HG03175 (cell line): ENCODE measurements at regions not wholly inside any gene's neighbourhood (a gene's known extent, or its start where the extent isn't known, plus 50 kb on each side); places are given as distances from the start of the nearest gene placed in this dataset.
"Not testable (repeated sequence)": the region's sequence is repeated elsewhere in the genome, so short reads cannot be mapped to it uniquely, and the experiment has no call there.

Experiments
- ATAC-seq: cut with Tn5 transposase; IDR thresholded peaks from one replicate; pipeline ENCODE4 v1.9.1; 2021; ENCODE audit warnings: mild to moderate bottlenecking, moderate library complexity; ENCODE audit not compliant: unreplicated experiment

DNA sequence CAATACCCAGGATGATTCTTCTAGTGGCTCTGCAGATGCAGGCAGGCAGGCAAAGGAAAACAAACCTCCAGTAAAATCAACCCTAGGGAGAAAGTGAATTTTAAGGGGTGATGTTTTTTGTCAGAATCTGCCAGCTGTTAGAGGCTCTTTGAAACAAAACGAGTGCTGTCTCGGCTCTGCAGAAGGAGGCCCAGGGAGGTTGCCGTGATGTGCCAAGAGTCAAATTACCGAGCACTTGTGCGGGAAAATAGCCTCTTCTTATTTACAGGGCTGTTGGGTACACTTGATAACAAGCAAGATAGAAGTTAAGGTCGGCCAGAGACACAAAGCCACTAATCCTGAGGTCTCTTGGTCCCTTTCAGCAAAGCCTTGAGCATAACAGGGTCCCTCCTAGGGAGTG, 68.9 kb upstream of the EEF2KMT start:
- no peak for ATAC-seq

- ATAC-seq, result not testable (repeated sequence)
These were observed 67.8 kb upstream of the EEF2KMT start for GRCh38 chr16:5165429-5165828.

DNA sequence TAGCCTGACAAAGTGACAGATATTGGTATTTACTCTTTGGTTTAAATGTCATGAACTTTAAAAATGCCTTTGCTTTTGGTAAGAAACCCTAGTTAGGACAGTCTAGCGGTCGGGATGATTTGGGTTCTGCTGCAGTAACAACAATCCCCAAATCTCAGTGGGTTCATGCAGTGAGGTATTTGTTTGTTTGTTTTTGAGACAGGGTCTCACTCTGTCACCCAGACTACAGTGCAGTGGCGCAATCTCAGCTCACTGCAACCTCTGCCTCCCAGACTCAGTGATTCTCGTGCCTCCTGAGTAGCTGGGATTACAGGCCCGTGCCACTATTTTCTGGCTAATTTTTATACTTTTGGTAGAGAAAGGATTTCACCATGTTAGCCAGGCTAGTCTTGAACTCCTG, 65.2 kb upstream of the EEF2KMT start:
- not testable (repeated sequence) for ATAC-seq

GRCh38 chr16:5161888-5162287, 64.3 kb upstream of the EEF2KMT start:
- ATAC-seq, result not testable (repeated sequence)

- not testable (repeated sequence) for ATAC-seq
These were observed 62.4 kb upstream of the EEF2KMT start for GRCh38 chr16:5160010-5160409.

- ATAC-seq, result not testable (repeated sequence)
These were observed 61.9 kb upstream of the EEF2KMT start for GRCh38 chr16:5159537-5159936.

DNA sequence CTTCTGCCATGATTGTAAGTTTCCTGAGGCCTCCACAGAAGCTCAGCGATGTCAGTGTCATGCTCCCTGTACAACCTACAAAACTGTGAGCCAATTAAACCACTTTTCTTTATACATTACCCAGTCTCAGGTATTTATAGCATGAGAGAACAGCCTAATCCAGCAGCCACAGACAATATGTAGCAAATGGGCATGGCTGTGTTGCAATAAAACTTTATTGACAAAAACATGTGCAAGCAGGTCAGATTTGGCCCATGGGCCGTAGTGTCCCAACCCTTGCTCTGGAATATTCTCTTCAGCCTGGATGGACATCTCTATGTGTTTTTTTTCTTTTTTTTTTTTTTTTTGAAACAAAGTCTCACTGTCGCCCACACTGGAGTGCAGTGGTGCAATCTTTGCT, 60.9 kb upstream of the EEF2KMT start:
- no peak for ATAC-seq

GRCh38 chr16:5156486-5156885, 58.9 kb upstream of the EEF2KMT start:
- not testable (repeated sequence) for ATAC-seq

- not testable (repeated sequence) for ATAC-seq
These were observed 56.4 kb upstream of the EEF2KMT start for GRCh38 chr16:5154006-5154405.

DNA sequence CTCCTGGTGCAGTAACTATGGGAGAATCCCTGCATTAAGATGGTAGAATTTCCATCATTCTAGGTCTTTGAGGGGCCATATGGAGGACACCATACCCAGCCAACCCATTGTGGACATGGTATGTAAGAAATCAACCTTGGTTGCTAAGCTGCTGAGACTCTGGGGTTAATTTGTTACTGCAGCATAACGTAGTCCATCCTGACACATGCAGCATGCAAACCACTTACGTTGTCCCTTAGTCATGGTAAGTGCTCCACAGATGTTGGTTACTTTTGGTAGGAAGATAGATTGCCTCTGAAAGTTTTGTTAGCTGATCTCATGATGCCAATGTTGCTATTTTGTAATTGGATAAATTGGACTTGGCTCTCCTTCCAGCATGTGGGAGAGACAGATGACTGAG, 53.8 kb upstream of the EEF2KMT start:
- ATAC-seq, result not testable (repeated sequence)
